WTC11 (cell line): ENCODE measurements at regions not wholly inside any gene's neighbourhood (a gene's known extent, or its start where the extent isn't known, plus 50 kb on each side); places are given as distances from the start of the nearest gene placed in this dataset.

ENCODE experiments used
- ATAC-seq: fragments of 200-7000 bp; cut with Tn5 transposase; 2 replicates; pipeline ENCODE4 v1.10.0; 2021; ENCODE audit warnings: mild to moderate bottlenecking, moderate library complexity
- CTCF ChIA-PET: fragments of 300-600 bp; sonication (Branson Sonifier 250); formaldehyde crosslinking; loops from one replicate; lab custom pipeline; 2021; ENCODE audit warnings: antibody characterized with exemption; lab: Charles Lee
- POLR2A ChIA-PET: fragments of 350-600 bp; sonication (Branson Sonifier 250); formaldehyde crosslinking; loops from one replicate; lab custom pipeline; 2021; ENCODE audit warnings: antibody characterized with exemption; lab: Charles Lee
- DNase-seq: peaks from one replicate; pipeline ENCODE4 v3.0.0; 2021; ENCODE audit warnings: low spot score
- H3K27ac Mint-ChIP-seq: 2 replicates; pipeline ENCODE4 v1.8.0; 2021; ENCODE audit warnings: mixed read lengths
- H3K27me3 Mint-ChIP-seq: 2 replicates; pipeline ENCODE4 v1.8.0; 2021; ENCODE audit warnings: low read depth, mild to moderate bottlenecking, moderate library complexity, mixed read lengths
- H3K36me3 Mint-ChIP-seq: 2 replicates; pipeline ENCODE4 v1.8.0; 2021; ENCODE audit warnings: mixed read lengths
- H3K4me1 Mint-ChIP-seq: 2 replicates; pipeline ENCODE4 v1.8.0; 2022; ENCODE audit warnings: mixed read lengths
- H3K4me3 Mint-ChIP-seq: 2 replicates; pipeline ENCODE4 v1.8.0; 2021; ENCODE audit warnings: mild to moderate bottlenecking, moderate library complexity, mixed read lengths
- H3K9me3 Mint-ChIP-seq: 2 replicates; pipeline ENCODE4 v1.8.0; 2021; ENCODE audit warnings: mixed read lengths
- AFF4 ChIP-seq: sonication (generic); formaldehyde crosslinking; IDR thresholded peaks from 2 replicates; pipeline ENCODE4 v1.8.1; 2023; ENCODE audit warnings: mild to moderate bottlenecking, missing genetic modification reagents, borderline replicate concordance
- AR ChIP-seq: fragments of 250-450 bp; sonication (Bioruptor Pico); IDR thresholded peaks from 2 replicates; pipeline ENCODE4 v1.9.0; 2021; ENCODE audit warnings: mild to moderate bottlenecking
- CTCF ChIP-seq: fragments of 200-600 bp; IDR thresholded peaks from 2 replicates; pipeline ENCODE4 v1.8.0; 2022; ENCODE audit warnings: antibody characterized with exemption
- E2F5 ChIP-seq: sonication (generic); formaldehyde crosslinking; IDR thresholded peaks from 2 replicates; pipeline ENCODE4 v1.8.1; 2022; ENCODE audit warnings: mild to moderate bottlenecking, moderate library complexity, missing genetic modification reagents
- ETV6 ChIP-seq: sonication (generic); formaldehyde crosslinking; IDR thresholded peaks from 2 replicates; pipeline ENCODE4 v1.8.1; 2022; ENCODE audit warnings: mild to moderate bottlenecking, missing genetic modification reagents
- FOXP4 ChIP-seq: sonication (generic); formaldehyde crosslinking; IDR thresholded peaks from 2 replicates; pipeline ENCODE4 v1.8.0; 2022; ENCODE audit warnings: mild to moderate bottlenecking, missing genetic modification reagents
- IRF1 ChIP-seq: sonication (generic); formaldehyde crosslinking; IDR thresholded peaks from 2 replicates; pipeline ENCODE4 v1.8.0; 2023; ENCODE audit warnings: missing genetic modification reagents
- IRF2 ChIP-seq: sonication (generic); formaldehyde crosslinking; IDR thresholded peaks from 2 replicates; pipeline ENCODE4 v1.8.0; 2022; ENCODE audit warnings: low read depth, missing genetic modification reagents, borderline replicate concordance
- JAZF1 ChIP-seq: fragments of 250-450 bp; sonication (Bioruptor Pico); IDR thresholded peaks from 2 replicates; pipeline ENCODE4 v1.9.0; 2021; ENCODE audit warnings: moderate library complexity, mild to moderate bottlenecking, inconsistent platforms
- KAT7 ChIP-seq: sonication (generic); formaldehyde crosslinking; IDR thresholded peaks from 2 replicates; pipeline ENCODE4 v1.8.1; 2023; ENCODE audit warnings: missing genetic modification reagents, mild to moderate bottlenecking, borderline replicate concordance
- OVOL2 ChIP-seq: fragments of 250-450 bp; sonication (Bioruptor Pico); IDR thresholded peaks from 2 replicates; pipeline ENCODE4 v1.9.0; 2021; ENCODE audit warnings: mild to moderate bottlenecking, borderline replicate concordance
- RORB ChIP-seq: fragments of 250-450 bp; sonication (Bioruptor Pico); IDR thresholded peaks from 2 replicates; pipeline ENCODE4 v1.9.0; 2021; ENCODE audit warnings: mild to moderate bottlenecking
- SMAD3 ChIP-seq: sonication (generic); formaldehyde crosslinking; IDR thresholded peaks from 2 replicates; pipeline ENCODE4 v1.8.0; 2022; ENCODE audit warnings: missing genetic modification reagents, mild to moderate bottlenecking, borderline replicate concordance
- SOX15 ChIP-seq: fragments of 250-450 bp; sonication (Bioruptor Pico); IDR thresholded peaks from 2 replicates; pipeline ENCODE4 v1.9.0; 2021; ENCODE audit warnings: mild to moderate bottlenecking
- SP1 ChIP-seq: sonication (generic); formaldehyde crosslinking; conservative IDR thresholded peaks from 2 replicates; pipeline ENCODE4 v1.8.1; 2022; ENCODE audit warnings: missing genetic modification reagents
- TEAD1 ChIP-seq: sonication (generic); formaldehyde crosslinking; IDR thresholded peaks from 2 replicates; pipeline ENCODE4 v1.8.0; 2022; ENCODE audit warnings: mild to moderate bottlenecking, missing genetic modification reagents
- USF1 ChIP-seq: sonication (generic); formaldehyde crosslinking; IDR thresholded peaks from 2 replicates; pipeline ENCODE4 v1.8.0; 2022; ENCODE audit warnings: mild to moderate bottlenecking, missing genetic modification reagents
- ZMAT4 ChIP-seq: fragments of 250-450 bp; sonication (Bioruptor Pico); IDR thresholded peaks from 2 replicates; pipeline ENCODE4 v1.9.0; 2021; ENCODE audit warnings: mild to moderate bottlenecking
- ZNF232 ChIP-seq: sonication (generic); formaldehyde crosslinking; IDR thresholded peaks from 2 replicates; pipeline ENCODE4 v1.8.0; 2022; ENCODE audit warnings: mild to moderate bottlenecking, missing genetic modification reagents
- ZNF416 ChIP-seq: fragments of 250-450 bp; sonication (Bioruptor Pico); IDR thresholded peaks from 2 replicates; pipeline ENCODE4 v1.9.0; 2021; ENCODE audit warnings: mild to moderate bottlenecking, inconsistent platforms
- ZNF512 ChIP-seq: sonication (generic); formaldehyde crosslinking; IDR thresholded peaks from 2 replicates; pipeline ENCODE4 v1.8.1; 2022; ENCODE audit warnings: missing genetic modification reagents, borderline replicate concordance

GRCh38 chr22:48253573-48253972 is 1491.1 kb downstream of the TBC1D22A start:
- no peaks in the 10 kb centered on the region for H3K9me3 Mint-ChIP-seq
- ATAC-seq = no peak
- no peak for DNase-seq
- H3K27ac Mint-ChIP-seq = no peak overlapping the region
- POLR2A ChIA-PET = interaction anchor here (0.6 kb wide), 1 partner anchor 88 kb away, joined by 3 read pairs; no protein-coding TSS in a partner anchor
- peaks cover 22% of the 10 kb centered on the region for H3K4me1 Mint-ChIP-seq
- TF ChIP-seq KAT7 (CRISPR knock-in tag) (no peak), IRF1 (CRISPR knock-in tag) (no peak), ZNF416 (CRISPR knock-in tag) (no peak), USF1 (CRISPR knock-in tag) (no peak), RORB (CRISPR knock-in tag) (no peak)
- TF ChIP-seq, all 79 proteins: peak for 0
- peaks cover 6% of the 10 kb centered on the region; the same call in 1 of the 2 replicates for H3K27me3 Mint-ChIP-seq
- no peak overlapping the region for H3K4me3 Mint-ChIP-seq
- CTCF ChIA-PET = no interaction called here
- H3K36me3 Mint-ChIP-seq = no peaks in the 10 kb centered on the region

- no peak overlapping the region for H3K4me3 Mint-ChIP-seq
- no peaks in the 10 kb centered on the region for H3K36me3 Mint-ChIP-seq
- CTCF ChIA-PET = no interaction called here
- no peak for TF ChIP-seq AFF4
- TF ChIP-seq TEAD1 (CRISPR knock-in tag) = no peak
- no peak for TF ChIP-seq ZNF512
- no peak for TF ChIP-seq AR (CRISPR knock-in tag)
- no peak for TF ChIP-seq JAZF1 (CRISPR knock-in tag)
- TF ChIP-seq ZNF232 = no peak
- TF ChIP-seq FOXP4 (CRISPR knock-in tag) = no peak
- no peak for TF ChIP-seq CTCF
- no peak for TF ChIP-seq IRF2 (CRISPR knock-in tag)
- no peak for TF ChIP-seq ETV6 (CRISPR knock-in tag)
- TF ChIP-seq RORB (CRISPR knock-in tag) = no peak
- TF ChIP-seq SMAD3 (CRISPR knock-in tag) = no peak
- no peak for TF ChIP-seq SOX15 (CRISPR knock-in tag)
- TF ChIP-seq SP1 (CRISPR knock-in tag) = no peak
- no peak for TF ChIP-seq ZMAT4
- no peak for TF ChIP-seq E2F5 (CRISPR knock-in tag)
- no peak for TF ChIP-seq OVOL2 (CRISPR knock-in tag)
These were observed 1490.7 kb downstream of the TBC1D22A start for GRCh38 chr22:48253136-48253535.

More at GRCh38 chr22:48253136-48253535, 1490.7 kb downstream of the TBC1D22A start:
- Mint-ChIP-seq H3K4me1 (peaks cover 18% of the 10 kb centered on the region), H3K27ac (no peak overlapping the region), H3K27me3 (peaks cover 6% of the 10 kb centered on the region; the same call in 1 of the 2 replicates), H3K9me3 (no peaks in the 10 kb centered on the region)
- ATAC-seq (no peak), DNase-seq (no peak)
- POLR2A ChIA-PET = no interaction called here
